ENCODE measurements at regions not wholly inside any gene's neighbourhood (a gene's known extent, or its start where the extent isn't known, plus 50 kb on each side); places are given as distances from the start of the nearest gene placed in this dataset.
"Not testable (repeated sequence)": the region's sequence is repeated elsewhere in the genome, so short reads cannot be mapped to it uniquely, and the experiment has no call there.

DNA sequence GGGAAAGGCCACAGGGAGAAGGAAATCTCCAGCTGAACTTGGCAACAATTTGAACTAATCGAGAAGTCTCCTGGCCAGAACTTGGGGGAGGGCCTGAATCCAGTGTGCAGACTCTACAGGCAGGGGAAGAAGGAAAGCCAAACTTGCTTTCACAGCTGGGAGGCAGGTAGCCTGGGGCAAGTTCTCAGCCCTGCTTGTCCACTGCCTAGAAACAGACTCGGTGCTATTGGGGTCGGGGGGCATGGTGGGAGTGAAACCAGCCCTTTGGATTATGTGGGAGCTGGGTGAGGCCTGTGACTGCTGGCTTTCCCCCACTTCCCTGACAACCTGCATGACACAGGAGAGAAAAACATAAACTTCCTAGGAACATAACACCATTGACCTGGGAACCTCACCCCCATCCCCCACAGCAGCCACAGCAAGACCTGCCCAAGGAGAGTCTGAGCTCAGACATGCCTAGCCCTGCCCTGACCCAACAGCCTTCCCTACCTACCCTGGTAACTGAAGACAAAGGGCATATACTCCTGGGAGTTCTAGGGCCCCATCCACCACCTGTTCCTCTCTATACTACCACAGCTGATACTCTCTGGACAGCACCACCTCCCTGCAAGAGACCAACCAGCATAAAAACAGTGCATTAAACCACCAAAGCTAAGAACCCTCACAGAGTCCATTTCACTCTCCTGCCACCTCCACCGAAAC lies 103.7 kb upstream of the MNS1 start:
- DNase-seq: no peak

- no peak for DNase-seq
Observed at GRCh38 chr15:56557415-56557814, 92.5 kb upstream of the MNS1 start.

DNA sequence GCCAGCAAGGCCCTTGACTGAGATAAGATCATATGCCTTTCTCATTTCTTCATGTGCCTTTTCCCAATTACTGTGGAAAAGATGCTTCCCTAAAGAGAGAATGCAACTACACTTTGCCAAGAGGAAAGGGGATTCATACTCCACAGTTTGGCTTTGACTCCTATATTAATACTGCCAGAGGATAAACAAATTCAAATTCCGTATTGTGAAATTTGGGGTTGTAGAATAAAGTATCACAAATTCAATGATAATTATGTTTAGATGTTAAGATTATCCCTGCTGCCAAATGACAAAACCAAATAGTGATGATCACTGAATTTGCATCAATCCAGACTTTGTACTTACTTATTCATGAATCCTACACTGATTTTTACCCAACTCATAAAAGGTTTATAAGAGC lies 88.5 kb upstream of the MNS1 start:
- DNase-seq: no peak

DNA sequence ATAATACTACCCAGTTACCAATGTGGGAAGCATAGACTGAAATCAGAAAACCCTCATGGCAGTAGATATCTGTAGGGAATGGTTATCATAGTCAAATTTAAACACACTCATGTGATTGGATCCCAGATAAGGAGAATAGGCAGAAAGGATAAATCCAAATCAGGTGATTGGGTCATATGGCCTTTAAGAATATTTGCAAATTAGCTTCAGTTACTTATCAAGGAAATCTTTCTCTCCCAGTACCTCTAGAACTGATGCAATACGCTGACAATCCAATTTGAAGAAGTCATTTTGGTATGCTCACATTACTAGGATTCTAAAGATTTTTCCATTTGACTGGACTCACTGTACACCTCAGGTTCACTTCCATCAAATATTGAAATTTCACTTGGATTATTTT lies 87.7 kb upstream of the MNS1 start:
- DNase-seq: no peak

DNA sequence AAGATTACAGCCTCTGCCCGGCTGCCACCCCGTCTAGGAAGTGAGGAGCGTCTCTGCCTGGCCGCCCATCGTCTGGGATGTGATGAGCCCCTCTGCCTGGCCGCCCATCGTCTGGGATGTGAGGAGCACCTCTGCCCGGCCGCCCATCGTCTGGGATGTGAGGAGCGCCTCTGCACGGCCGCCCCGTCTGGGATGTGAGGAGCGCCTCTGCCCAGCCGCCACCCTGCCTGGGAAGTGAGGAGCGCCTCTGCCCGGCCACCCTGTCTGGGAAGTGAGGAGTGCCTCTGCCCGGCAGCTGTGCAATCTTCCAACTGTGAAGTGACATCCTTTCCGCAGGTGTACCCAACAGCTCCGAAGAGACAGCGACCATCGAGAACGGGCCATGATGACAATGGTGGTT lies 75.6 kb upstream of the MNS1 start:
- DNase-seq: not testable (repeated sequence)

GRCh38 chr15:56540157-56540556 lies 75.2 kb upstream of the MNS1 start:
- DNase-seq: not testable (repeated sequence)

GRCh38 chr15:56538901-56539545 lies 74.1 kb upstream of the MNS1 start:
- DNase-seq: no peak

DNA sequence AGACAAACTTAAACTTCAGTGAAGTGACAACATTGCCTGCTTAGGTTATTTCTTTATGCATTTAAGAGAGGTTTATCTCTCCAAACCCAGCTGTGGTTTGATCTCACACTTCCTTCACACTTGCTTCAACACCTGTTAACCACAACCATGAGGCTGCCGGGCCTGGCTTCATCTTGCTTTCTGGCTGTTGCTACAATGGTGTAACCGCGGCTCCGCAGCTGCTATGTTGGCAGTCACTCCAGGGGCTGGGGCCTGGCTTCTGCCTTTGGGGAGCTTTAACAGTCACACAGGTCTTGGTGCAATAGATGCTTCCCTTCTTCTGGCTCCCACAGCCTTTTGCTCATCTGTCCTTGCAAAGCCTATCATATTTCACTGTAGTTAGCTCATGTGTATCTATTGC lies 72.9 kb upstream of the MNS1 start:
- no peak for DNase-seq

- DNase-seq: no peak
Observed at GRCh38 chr15:56534728-56535127, 69.8 kb upstream of the MNS1 start.

DNA sequence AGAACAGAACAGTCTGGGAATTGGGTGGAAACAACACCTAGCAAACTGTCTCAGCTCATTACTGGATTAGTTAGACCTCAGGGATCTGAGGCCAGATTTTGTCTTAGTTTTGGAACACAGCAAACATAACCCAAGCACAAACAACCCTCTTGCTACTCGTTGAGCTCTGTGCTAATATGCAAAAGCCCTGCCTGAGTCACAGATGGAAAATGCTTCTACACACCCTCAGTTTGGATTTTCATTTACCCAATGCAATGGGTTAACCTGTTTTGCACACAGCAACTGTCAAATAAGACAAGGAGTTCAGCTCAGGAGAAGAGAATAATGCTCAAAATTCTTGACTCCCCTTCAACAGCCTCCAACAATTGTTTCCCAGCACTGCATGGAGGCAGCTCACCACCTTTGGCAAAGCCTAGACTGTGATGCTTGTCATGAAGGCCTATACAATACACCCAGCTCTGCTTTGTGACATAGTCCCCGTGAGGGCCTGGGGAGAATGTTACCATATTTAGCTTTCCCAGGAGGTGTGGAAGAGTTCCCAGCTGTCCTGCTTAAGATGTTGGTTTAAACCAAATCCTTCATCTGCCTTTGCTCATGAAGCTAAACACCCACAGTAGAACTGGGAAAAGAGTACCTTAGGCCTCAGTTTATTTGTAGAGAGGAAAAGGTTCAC lies 68.9 kb upstream of the MNS1 start:
- no peak for DNase-seq

GRCh38 chr15:56532721-56533460 lies 68.0 kb upstream of the MNS1 start:
- DNase-seq: no peak

- peak; percentile 39 for DNase-seq
Observed at GRCh38 chr15:56530157-56530556, 65.2 kb upstream of the MNS1 start.

DNA sequence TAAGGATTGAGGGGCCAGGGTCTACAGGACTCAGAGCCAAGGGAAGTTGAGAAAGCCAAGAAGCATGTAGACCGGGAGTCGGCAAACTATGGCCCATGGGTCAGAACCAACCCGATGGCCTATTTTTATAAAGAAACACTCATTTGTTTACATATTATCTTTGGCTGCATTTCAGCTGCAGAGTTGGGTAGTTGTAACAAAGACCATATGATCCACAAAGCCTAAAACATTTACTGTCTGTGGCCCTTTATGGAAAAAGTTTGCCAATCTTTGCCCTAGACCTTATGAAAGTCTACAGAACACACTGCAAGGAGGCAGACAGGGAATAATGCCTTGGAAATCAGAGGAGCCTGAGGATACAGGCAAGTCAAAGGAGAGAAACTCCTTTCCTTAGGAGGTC lies 63.2 kb upstream of the MNS1 start:
- DNase-seq: no peak

GRCh38 chr15:56524915-56525314 lies 60.0 kb upstream of the MNS1 start:
- DNase-seq: peak; percentile 81

GRCh38 chr15:56523521-56523920 lies 58.6 kb upstream of the MNS1 start:
- DNase-seq: peak; percentile 31

GRCh38 chr15:56519000-56519399 lies 54.1 kb upstream of the MNS1 start:
- DNase-seq: no peak

All from HCEC 1CT (cell line).